ENCODE measurements at regions not wholly inside any gene's neighbourhood (a gene's known extent, or its start where the extent isn't known, plus 50 kb on each side); places are given as distances from the start of the nearest gene placed in this dataset.

GRCh38 chr1:68930101-68930500 lies 433.2 kb upstream of the DEPDC1 start:
- TF ChIP-seq EZH2 (optimal IDR thresholded peaks at IDR 0.05; ENCODE audit: low read depth, low read length) = no peak
- TF ChIP-seq CTCF (IDR thresholded peaks at IDR 0.05; ENCODE audit: low read length) = no peak
- no peak for TF ChIP-seq EZH2phosphoT487 (IDR thresholded peaks at IDR 0.05; ENCODE audit: low read length)

All from MM.1S (cell line).